HL-60 (cell line): ENCODE measurements at regions not wholly inside any gene's neighbourhood (a gene's known extent, or its start where the extent isn't known, plus 50 kb on each side); places are given as distances from the start of the nearest gene placed in this dataset.

Source experiments
- GABPA ChIP-seq: IDR thresholded peaks from 2 replicates; pipeline ENCODE4 v1.6.1; 2012; ENCODE audit warnings: low read depth
- POLR2AphosphoS5 ChIP-seq: IDR thresholded peaks from 2 replicates; pipeline ENCODE4 v1.6.1; 2012; ENCODE audit warnings: low read depth
- SPI1 ChIP-seq: IDR thresholded peaks from 2 replicates; pipeline ENCODE4 v1.6.1; 2012; ENCODE audit warnings: low read depth, mild to moderate bottlenecking, borderline replicate concordance
- TF ChIP-seq, protein P1 (sequence below): IDR thresholded peaks from one replicate; pipeline ENCODE4 v1.5.1; 2011; ENCODE audit warnings: low read length, control low read depth, inconsistent platforms; ENCODE audit not compliant: insufficient read depth
- TF ChIP-seq, protein P2 (sequence below): IDR thresholded peaks from 2 replicates; pipeline ENCODE4 v1.6.1; 2012; ENCODE audit warnings: low read depth; ENCODE audit not compliant: insufficient replicate concordance

DNA sequence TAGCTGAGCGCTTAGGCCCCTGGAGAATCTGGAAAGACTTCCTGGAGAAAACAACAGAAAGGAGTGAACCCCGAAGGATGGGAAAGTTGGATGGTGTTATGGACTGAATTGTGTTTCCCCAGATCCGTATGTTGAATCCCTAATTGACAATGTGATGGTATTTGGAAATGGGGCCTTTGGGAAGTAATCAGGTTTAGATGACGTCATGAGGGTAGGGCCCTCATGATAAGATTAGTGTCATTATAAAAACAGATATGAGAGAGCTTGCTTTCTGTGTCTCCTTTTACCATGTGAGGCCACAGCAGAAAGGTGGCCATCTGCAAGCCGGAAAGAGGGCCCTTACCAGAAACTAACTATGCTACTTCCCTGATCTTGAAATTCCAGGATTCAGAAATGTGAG is 159.5 kb downstream of the QDPR start:
- TF ChIP-seq, protein P1, sequence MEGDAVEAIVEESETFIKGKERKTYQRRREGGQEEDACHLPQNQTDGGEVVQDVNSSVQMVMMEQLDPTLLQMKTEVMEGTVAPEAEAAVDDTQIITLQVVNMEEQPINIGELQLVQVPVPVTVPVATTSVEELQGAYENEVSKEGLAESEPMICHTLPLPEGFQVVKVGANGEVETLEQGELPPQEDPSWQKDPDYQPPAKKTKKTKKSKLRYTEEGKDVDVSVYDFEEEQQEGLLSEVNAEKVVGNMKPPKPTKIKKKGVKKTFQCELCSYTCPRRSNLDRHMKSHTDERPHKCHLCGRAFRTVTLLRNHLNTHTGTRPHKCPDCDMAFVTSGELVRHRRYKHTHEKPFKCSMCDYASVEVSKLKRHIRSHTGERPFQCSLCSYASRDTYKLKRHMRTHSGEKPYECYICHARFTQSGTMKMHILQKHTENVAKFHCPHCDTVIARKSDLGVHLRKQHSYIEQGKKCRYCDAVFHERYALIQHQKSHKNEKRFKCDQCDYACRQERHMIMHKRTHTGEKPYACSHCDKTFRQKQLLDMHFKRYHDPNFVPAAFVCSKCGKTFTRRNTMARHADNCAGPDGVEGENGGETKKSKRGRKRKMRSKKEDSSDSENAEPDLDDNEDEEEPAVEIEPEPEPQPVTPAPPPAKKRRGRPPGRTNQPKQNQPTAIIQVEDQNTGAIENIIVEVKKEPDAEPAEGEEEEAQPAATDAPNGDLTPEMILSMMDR, result no peak
- TF ChIP-seq POLR2AphosphoS5, result no peak
- TF ChIP-seq, protein P2, sequence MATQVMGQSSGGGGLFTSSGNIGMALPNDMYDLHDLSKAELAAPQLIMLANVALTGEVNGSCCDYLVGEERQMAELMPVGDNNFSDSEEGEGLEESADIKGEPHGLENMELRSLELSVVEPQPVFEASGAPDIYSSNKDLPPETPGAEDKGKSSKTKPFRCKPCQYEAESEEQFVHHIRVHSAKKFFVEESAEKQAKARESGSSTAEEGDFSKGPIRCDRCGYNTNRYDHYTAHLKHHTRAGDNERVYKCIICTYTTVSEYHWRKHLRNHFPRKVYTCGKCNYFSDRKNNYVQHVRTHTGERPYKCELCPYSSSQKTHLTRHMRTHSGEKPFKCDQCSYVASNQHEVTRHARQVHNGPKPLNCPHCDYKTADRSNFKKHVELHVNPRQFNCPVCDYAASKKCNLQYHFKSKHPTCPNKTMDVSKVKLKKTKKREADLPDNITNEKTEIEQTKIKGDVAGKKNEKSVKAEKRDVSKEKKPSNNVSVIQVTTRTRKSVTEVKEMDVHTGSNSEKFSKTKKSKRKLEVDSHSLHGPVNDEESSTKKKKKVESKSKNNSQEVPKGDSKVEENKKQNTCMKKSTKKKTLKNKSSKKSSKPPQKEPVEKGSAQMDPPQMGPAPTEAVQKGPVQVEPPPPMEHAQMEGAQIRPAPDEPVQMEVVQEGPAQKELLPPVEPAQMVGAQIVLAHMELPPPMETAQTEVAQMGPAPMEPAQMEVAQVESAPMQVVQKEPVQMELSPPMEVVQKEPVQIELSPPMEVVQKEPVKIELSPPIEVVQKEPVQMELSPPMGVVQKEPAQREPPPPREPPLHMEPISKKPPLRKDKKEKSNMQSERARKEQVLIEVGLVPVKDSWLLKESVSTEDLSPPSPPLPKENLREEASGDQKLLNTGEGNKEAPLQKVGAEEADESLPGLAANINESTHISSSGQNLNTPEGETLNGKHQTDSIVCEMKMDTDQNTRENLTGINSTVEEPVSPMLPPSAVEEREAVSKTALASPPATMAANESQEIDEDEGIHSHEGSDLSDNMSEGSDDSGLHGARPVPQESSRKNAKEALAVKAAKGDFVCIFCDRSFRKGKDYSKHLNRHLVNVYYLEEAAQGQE, result no peak
- no peak for TF ChIP-seq GABPA
- no peak for TF ChIP-seq SPI1
